Loucy (cell line): ENCODE measurements at regions not wholly inside any gene's neighbourhood (a gene's known extent, or its start where the extent isn't known, plus 50 kb on each side); places are given as distances from the start of the nearest gene placed in this dataset.

Experiments used
- EZH2phosphoT487 ChIP-seq: fragments of 200-600 bp; IDR thresholded peaks from 2 replicates; pipeline ENCODE4 v1.6.1; 2018; ENCODE audit warnings: antibody characterized with exemption, mild to moderate bottlenecking, moderate library complexity, borderline replicate concordance
- TF ChIP-seq, protein P1 (sequence below): fragments of 200-600 bp; sonication (generic); conservative IDR thresholded peaks from 2 replicates; pipeline ENCODE4 v1.5.1; 2014; ENCODE audit warnings: mild to moderate bottlenecking, antibody characterized with exemption, low read length

DNA sequence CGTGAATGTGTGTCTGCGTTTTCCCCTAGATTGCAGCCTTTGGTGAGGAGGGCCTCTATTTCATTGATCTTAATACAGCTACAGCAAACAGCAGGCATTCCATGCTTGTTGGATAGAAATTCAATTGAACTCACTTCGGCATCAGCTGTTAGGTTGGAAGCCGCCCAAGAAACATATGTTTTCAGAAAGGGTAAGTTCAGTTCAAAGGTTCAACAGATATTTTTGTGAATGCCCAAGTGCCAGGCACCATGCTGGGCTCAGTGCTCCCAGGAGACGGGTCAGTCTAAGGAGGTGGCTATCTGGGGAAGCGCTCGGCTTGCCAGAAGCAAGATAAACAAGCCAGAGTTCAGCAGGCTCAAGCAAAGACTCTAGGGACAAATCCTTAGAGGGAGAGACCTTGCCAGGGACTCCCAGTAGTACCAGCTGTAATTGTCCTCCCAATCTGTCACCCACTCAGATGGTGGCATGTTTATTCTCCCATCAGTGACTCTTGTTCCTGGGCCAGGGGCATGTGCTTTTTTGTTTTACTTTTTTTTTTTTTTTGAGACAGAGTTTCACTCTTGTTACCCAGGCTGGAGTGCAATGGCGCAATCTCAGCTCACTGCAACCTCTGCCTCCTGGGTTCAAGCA lies 64.5 kb upstream of the LARGE1 start:
- TF ChIP-seq, protein P1, sequence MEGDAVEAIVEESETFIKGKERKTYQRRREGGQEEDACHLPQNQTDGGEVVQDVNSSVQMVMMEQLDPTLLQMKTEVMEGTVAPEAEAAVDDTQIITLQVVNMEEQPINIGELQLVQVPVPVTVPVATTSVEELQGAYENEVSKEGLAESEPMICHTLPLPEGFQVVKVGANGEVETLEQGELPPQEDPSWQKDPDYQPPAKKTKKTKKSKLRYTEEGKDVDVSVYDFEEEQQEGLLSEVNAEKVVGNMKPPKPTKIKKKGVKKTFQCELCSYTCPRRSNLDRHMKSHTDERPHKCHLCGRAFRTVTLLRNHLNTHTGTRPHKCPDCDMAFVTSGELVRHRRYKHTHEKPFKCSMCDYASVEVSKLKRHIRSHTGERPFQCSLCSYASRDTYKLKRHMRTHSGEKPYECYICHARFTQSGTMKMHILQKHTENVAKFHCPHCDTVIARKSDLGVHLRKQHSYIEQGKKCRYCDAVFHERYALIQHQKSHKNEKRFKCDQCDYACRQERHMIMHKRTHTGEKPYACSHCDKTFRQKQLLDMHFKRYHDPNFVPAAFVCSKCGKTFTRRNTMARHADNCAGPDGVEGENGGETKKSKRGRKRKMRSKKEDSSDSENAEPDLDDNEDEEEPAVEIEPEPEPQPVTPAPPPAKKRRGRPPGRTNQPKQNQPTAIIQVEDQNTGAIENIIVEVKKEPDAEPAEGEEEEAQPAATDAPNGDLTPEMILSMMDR: no peak
- TF ChIP-seq EZH2phosphoT487: no peak
